Breast epithelium (tissue), 4 donors: ENCODE measurements at regions not wholly inside any gene's neighbourhood (a gene's known extent, or its start where the extent isn't known, plus 50 kb on each side); places are given as distances from the start of the nearest gene placed in this dataset.

Experiments used
- DNase-seq, 2 donors: peaks; one replicate each; pipeline ENCODE4 v3.0.0-alpha.2; 2019; ENCODE audit warnings: low spot score in 2 of 2
- H3K27ac ChIP-seq, 2 donors: fragments of 200-600 bp; sonication (generic) in 1 of 2; one replicate each; pipeline ENCODE4 v1.5.1; 2016 to 2019; ENCODE audit warnings: mild to moderate bottlenecking in 1 of 2
- H3K27me3 ChIP-seq, 2 donors: fragments of 200-600 bp; sonication (generic) in 1 of 2; one replicate each; pipeline versions ENCODE4 v1.5.1 to v1.6.0; 2017 to 2019; ENCODE audit warnings: control low read depth in 1 of 2, mild to moderate bottlenecking in 1 of 2
- H3K36me3 ChIP-seq: fragments of 200-600 bp; one replicate; pipeline ENCODE4 v1.5.1; 2019
- H3K4me1 ChIP-seq, 2 donors: fragments of 200-600 bp; sonication (generic); one replicate each; pipeline ENCODE4 v1.5.1; 2016 to 2019; ENCODE audit warnings: control low read depth in 1 of 2
- H3K4me3 ChIP-seq, 3 donors: fragments of 200-600 bp; sonication (generic); 1 replicate in 2 of 3; 2 replicates in 1 of 3; pipeline ENCODE4 v1.5.1; 2016 to 2019; ENCODE audit warnings: mild to moderate bottlenecking in 3 of 3, moderate library complexity in 2 of 3
- H3K9me3 ChIP-seq, 2 donors: fragments of 200-600 bp; sonication (generic) in 1 of 2; one replicate each; pipeline ENCODE4 v1.5.1; 2016 to 2019; ENCODE audit warnings: control low read depth in 1 of 2
- CTCF ChIP-seq, 3 donors: fragments of 450-650 bp; IDR thresholded peaks; one replicate each; pipeline ENCODE4 v1.5.1; 2016 to 2017; ENCODE audit warnings: antibody characterized with exemption in 3 of 3, mild to moderate bottlenecking in 3 of 3, moderate library complexity in 3 of 3
- POLR2A ChIP-seq: fragments of 450-650 bp; IDR thresholded peaks from one replicate; pipeline ENCODE4 v1.6.1; 2016; ENCODE audit warnings: antibody characterized with exemption, mild to moderate bottlenecking, moderate library complexity
- POLR2AphosphoS5 ChIP-seq, 3 donors: sonication (generic); formaldehyde crosslinking; IDR thresholded peaks; one replicate each; pipeline ENCODE4 v1.6.1; 2017; ENCODE audit warnings: antibody characterized with exemption in 3 of 3
- intact Hi-C: fragments of 100-400 bp; cut with DNase I; formaldehyde crosslinking; loops from one replicate; pipeline ENCODE4 v1.15.1; 2023; ENCODE audit warnings: low total_unique reads

GRCh38 chr11:70844387-70844786, 408.0 kb downstream of the SHANK2 start:
- TF ChIP-seq POLR2A = no peak
- no peak for TF ChIP-seq CTCF (IDR thresholded peaks at IDR 0.05)
- no peak for TF ChIP-seq POLR2AphosphoS5 (IDR thresholded peaks at IDR 0.05)
- H3K36me3 ChIP-seq = no peaks in the 10 kb centered on the region
- H3K4me3 ChIP-seq = no peak overlapping the region
- no peaks in the 10 kb centered on the region for H3K9me3 ChIP-seq
- no peak for DNase-seq
- no peak overlapping the region for H3K27ac ChIP-seq
- no peaks in the 10 kb centered on the region for H3K27me3 ChIP-seq
- no peaks in the 10 kb centered on the region for H3K4me1 ChIP-seq
- intact Hi-C loops = no loop called here

- H3K27ac ChIP-seq = no peak overlapping the region
- no peaks in the 10 kb centered on the region for H3K36me3 ChIP-seq
- DNase-seq = no peak
- H3K27me3 ChIP-seq = no peaks in the 10 kb centered on the region
- intact Hi-C loops = no loop called here
- no peaks in the 10 kb centered on the region for H3K4me1 ChIP-seq
- no peak for TF ChIP-seq POLR2AphosphoS5 (IDR thresholded peaks at IDR 0.05)
- TF ChIP-seq POLR2A = no peak
- TF ChIP-seq CTCF (IDR thresholded peaks at IDR 0.05) = no peak
- H3K4me3 ChIP-seq = no peak overlapping the region
- peaks cover 0 to 4% of the 10 kb centered on the region in 2 donors for H3K9me3 ChIP-seq
Observed at GRCh38 chr11:70845591-70846041, 406.8 kb downstream of the SHANK2 start.

- intact Hi-C loops = no loop called here
- Histone ChIP-seq H3K27me3 (no peaks in the 10 kb centered on the region), H3K4me1 (no peaks in the 10 kb centered on the region), H3K4me3 (no peak overlapping the region), H3K9me3 (peaks cover 0 to 4% of the 10 kb centered on the region in 2 donors), H3K36me3 (no peaks in the 10 kb centered on the region), H3K27ac (no peak overlapping the region)
- TF ChIP-seq POLR2AphosphoS5 (IDR thresholded peaks at IDR 0.05) = no peak
- DNase-seq = no peak
Observed at GRCh38 chr11:70846781-70847655, 405.4 kb downstream of the SHANK2 start.

- no peak for DNase-seq
- Histone ChIP-seq H3K36me3 (no peaks in the 10 kb centered on the region), H3K27me3 (no peaks in the 10 kb centered on the region), H3K4me1 (no peaks in the 10 kb centered on the region), H3K4me3 (no peak overlapping the region), H3K27ac (no peak overlapping the region), H3K9me3 (peaks cover 0 to 4% of the 10 kb centered on the region in 2 donors)
- no peak for TF ChIP-seq POLR2AphosphoS5 (IDR thresholded peaks at IDR 0.05)
- TF ChIP-seq CTCF (IDR thresholded peaks at IDR 0.05) = no peak
- no peak for TF ChIP-seq POLR2A
- intact Hi-C loops = no loop called here
Observed at GRCh38 chr11:70848243-70848750, 404.1 kb downstream of the SHANK2 start.

GRCh38 chr11:70849031-70849430, 403.3 kb downstream of the SHANK2 start:
- Histone ChIP-seq H3K4me1 (no peaks in the 10 kb centered on the region), H3K4me3 (no peak overlapping the region), H3K9me3 (peaks cover 0 to 4% of the 10 kb centered on the region in 2 donors), H3K27me3 (no peaks in the 10 kb centered on the region), H3K36me3 (no peaks in the 10 kb centered on the region), H3K27ac (no peak overlapping the region)
- DNase-seq = no peak
- intact Hi-C loops = no loop called here
- TF ChIP-seq POLR2A = no peak
- no peak for TF ChIP-seq CTCF (IDR thresholded peaks at IDR 0.05)
- no peak for TF ChIP-seq POLR2AphosphoS5 (IDR thresholded peaks at IDR 0.05)
